Neural progenitor cell (in vitro differentiated cells): ENCODE measurements at regions not wholly inside any gene's neighbourhood (a gene's known extent, or its start where the extent isn't known, plus 50 kb on each side); places are given as distances from the start of the nearest gene placed in this dataset.

ENCODE experiments used
- DNase-seq: peaks from one replicate; pipeline ENCODE4 v3.0.0-alpha.2; 2016; ENCODE audit warnings: low spot score
- H2AFZ ChIP-seq: fragments of 200-600 bp; sonication (generic); replicated peaks from 2 replicates; pipeline ENCODE4 v1.6.1; 2016; ENCODE audit warnings: antibody characterized with exemption
- H3F3A ChIP-seq: fragments of 200-600 bp; sonication (generic); 2 replicates; pipeline ENCODE4 v1.6.1; 2016; ENCODE audit warnings: antibody characterized with exemption, low read depth
- H3K27ac ChIP-seq: fragments of 200-600 bp; sonication (generic); 2 replicates; pipeline ENCODE4 v1.5.1; 2016; ENCODE audit warnings: mild to moderate bottlenecking
- H3K27me3 ChIP-seq: fragments of 200-600 bp; sonication (generic); 2 replicates; pipeline ENCODE4 v1.6.1; 2016; ENCODE audit warnings: mild to moderate bottlenecking, moderate library complexity
- H3K36me3 ChIP-seq: fragments of 200-600 bp; sonication (generic); 2 replicates; pipeline ENCODE4 v1.5.1; 2016
- H3K4me1 ChIP-seq: fragments of 200-600 bp; sonication (generic); 2 replicates; pipeline ENCODE4 v1.6.1; 2016; ENCODE audit warnings: mixed run types
- H3K4me2 ChIP-seq: fragments of 200-600 bp; sonication (generic); 2 replicates; pipeline ENCODE4 v1.6.1; 2016
- H3K4me3 ChIP-seq: fragments of 200-600 bp; sonication (generic); 2 replicates; pipeline ENCODE4 v1.5.1; 2016
- H3K79me2 ChIP-seq: fragments of 200-600 bp; sonication (generic); 2 replicates; pipeline ENCODE4 v1.6.1; 2016; ENCODE audit warnings: low read depth
- H3K9ac ChIP-seq: fragments of 200-600 bp; sonication (generic); 2 replicates; pipeline ENCODE4 v1.6.1; 2016
- H3K9me3 ChIP-seq: fragments of 200-600 bp; sonication (generic); 2 replicates; pipeline ENCODE4 v1.5.1; 2016; ENCODE audit warnings: low read depth
- H4K20me1 ChIP-seq: fragments of 200-600 bp; sonication (generic); 2 replicates; pipeline ENCODE4 v1.6.1; 2016; ENCODE audit warnings: low read depth
- H3K27ac Mint-ChIP-seq: 3 replicates; pipeline ENCODE4 v1.8.0; 2021; ENCODE audit warnings: mixed read lengths
- H3K27me3 Mint-ChIP-seq: 2 replicates; pipeline ENCODE4 v1.8.0; 2022; ENCODE audit warnings: low read depth, mild to moderate bottlenecking, inconsistent platforms, moderate library complexity, mixed read lengths; ENCODE audit not compliant: insufficient read depth
- H3K36me3 Mint-ChIP-seq: 3 replicates; pipeline ENCODE4 v1.8.0; 2021; ENCODE audit warnings: mixed read lengths
- H3K4me1 Mint-ChIP-seq: 3 replicates; pipeline ENCODE4 v1.8.0; 2021; ENCODE audit warnings: mixed read lengths
- H3K4me3 Mint-ChIP-seq: 3 replicates; pipeline ENCODE4 v1.8.0; 2021; ENCODE audit warnings: mild to moderate bottlenecking, moderate library complexity, mixed read lengths
- H3K9me3 Mint-ChIP-seq: 3 replicates; pipeline ENCODE4 v1.8.0; 2020; ENCODE audit warnings: mixed read lengths
- CTCF ChIP-seq: fragments of 200-600 bp; sonication (generic); IDR thresholded peaks from 2 replicates; pipeline ENCODE4 v1.5.1; 2017; ENCODE audit warnings: antibody characterized with exemption, mild to moderate bottlenecking
- EZH2 ChIP-seq: fragments of 200-600 bp; sonication (generic); IDR thresholded peaks from 2 replicates; pipeline ENCODE4 v1.6.1; 2017; ENCODE audit warnings: antibody characterized with exemption, mild to moderate bottlenecking, moderate library complexity
- EZH2phosphoT487 ChIP-seq: fragments of 200-600 bp; sonication (generic); IDR thresholded peaks from 2 replicates; pipeline ENCODE4 v1.6.1; 2017; ENCODE audit warnings: antibody characterized with exemption

GRCh38 chr5:158486566-158486965 lies 613.1 kb downstream of the EBF1 start:
- Mint-ChIP-seq H3K36me3 (peaks cover 1% of the 10 kb centered on the region), H3K27me3 (peaks cover 3% of the 10 kb centered on the region), H3K4me3 (no peak overlapping the region), H3K4me1 (peaks cover 29% of the 10 kb centered on the region), H3K9me3 (peaks cover 3% of the 10 kb centered on the region), H3K27ac (no peak overlapping the region)
- H3K27ac ChIP-seq: no peak overlapping the region
- no peak overlapping the region for H3K4me3 ChIP-seq
- no peaks in the 10 kb centered on the region for H3K36me3 ChIP-seq
- no peak for DNase-seq
- H3F3A ChIP-seq: peaks cover 7% of the 10 kb centered on the region
- no peaks in the 10 kb centered on the region for H4K20me1 ChIP-seq
- TF ChIP-seq EZH2phosphoT487 (no peak), EZH2 (no peak), CTCF (no peak)
- no peak overlapping the region for H3K9ac ChIP-seq
- no peaks in the 10 kb centered on the region for H3K79me2 ChIP-seq
- H3K27me3 ChIP-seq: no peaks in the 10 kb centered on the region
- H3K9me3 ChIP-seq: no peaks in the 10 kb centered on the region
- H3K4me2 ChIP-seq: no peak overlapping the region
- H2AFZ ChIP-seq: no peak overlapping the region
- peaks cover 28% of the 10 kb centered on the region for H3K4me1 ChIP-seq

DNA sequence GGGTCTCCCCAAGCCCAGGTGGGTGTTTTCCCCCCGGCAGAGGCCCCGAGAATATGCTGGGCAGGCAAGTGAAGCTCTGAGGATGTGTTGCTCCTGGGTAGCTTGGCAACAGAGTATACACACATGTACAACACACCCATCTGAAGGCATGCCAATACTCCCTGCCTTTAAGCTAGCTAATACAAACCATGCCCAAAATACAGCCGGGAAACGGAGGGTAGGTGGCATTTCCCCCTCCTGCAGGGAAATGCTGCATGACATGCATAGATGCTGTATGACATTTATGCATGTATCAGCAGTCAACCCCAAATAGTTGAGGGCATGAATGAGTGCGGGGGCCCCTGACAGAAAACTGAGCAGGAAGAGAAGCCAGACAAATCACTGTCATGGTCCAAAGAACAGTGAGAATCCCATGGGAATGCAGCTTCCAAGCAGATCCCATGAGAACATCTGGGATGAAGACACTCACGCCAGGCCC lies 614.1 kb downstream of the EBF1 start:
- H3K36me3 Mint-ChIP-seq: peaks cover 1% of the 10 kb centered on the region
- Histone ChIP-seq H3K9ac (no peak overlapping the region), H3K79me2 (no peaks in the 10 kb centered on the region), H3K27me3 (no peaks in the 10 kb centered on the region), H4K20me1 (no peaks in the 10 kb centered on the region), H3K4me1 (peaks cover 28% of the 10 kb centered on the region), H3K9me3 (no peaks in the 10 kb centered on the region), H3K4me3 (no peak overlapping the region), H3F3A (peaks cover 7% of the 10 kb centered on the region), H3K4me2 (no peak overlapping the region), H3K36me3 (no peaks in the 10 kb centered on the region), H3K27ac (no peak overlapping the region), H2AFZ (no peak overlapping the region)
- H3K9me3 Mint-ChIP-seq: peaks cover 6% of the 10 kb centered on the region
- H3K4me3 Mint-ChIP-seq: no peak overlapping the region
- H3K27me3 Mint-ChIP-seq: no peaks in the 10 kb centered on the region
- TF ChIP-seq EZH2phosphoT487 (no peak), EZH2 (no peak)
- DNase-seq: no peak
- peaks cover 29% of the 10 kb centered on the region for H3K4me1 Mint-ChIP-seq
- H3K27ac Mint-ChIP-seq: no peak overlapping the region

DNA sequence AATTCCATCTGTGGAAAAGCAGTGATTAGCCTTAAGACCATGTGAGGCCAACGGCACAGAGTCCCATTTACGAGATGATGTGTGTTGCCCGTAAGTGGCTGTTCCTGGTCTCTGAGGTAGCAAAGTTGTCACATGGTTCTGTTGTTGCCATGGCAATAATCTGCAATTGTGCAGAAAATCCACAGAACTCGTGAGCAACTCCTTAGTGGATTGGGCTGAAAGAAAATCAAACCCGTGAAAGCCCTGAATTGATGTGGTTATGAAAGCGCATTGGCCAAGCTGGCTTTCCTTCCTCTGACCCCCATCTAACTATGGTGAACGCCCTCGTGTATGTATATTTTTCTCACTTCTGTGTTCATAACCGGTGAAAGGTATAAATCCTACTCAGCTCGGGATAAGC lies 614.7 kb downstream of the EBF1 start:
- H3K27me3 ChIP-seq: no peaks in the 10 kb centered on the region
- no peaks in the 10 kb centered on the region for H3K27me3 Mint-ChIP-seq
- DNase-seq: no peak
- H3K9me3 Mint-ChIP-seq: peaks cover 6% of the 10 kb centered on the region
- H4K20me1 ChIP-seq: no peaks in the 10 kb centered on the region
- H3F3A ChIP-seq: peaks cover 7% of the 10 kb centered on the region
- no peak overlapping the region for H3K4me3 Mint-ChIP-seq
- peaks cover 28% of the 10 kb centered on the region for H3K4me1 ChIP-seq
- TF ChIP-seq CTCF: no peak
- H3K27ac ChIP-seq: no peak overlapping the region
- no peaks in the 10 kb centered on the region for H3K9me3 ChIP-seq
- peaks cover 1% of the 10 kb centered on the region for H3K36me3 Mint-ChIP-seq
- H2AFZ ChIP-seq: no peak overlapping the region
- no peaks in the 10 kb centered on the region for H3K79me2 ChIP-seq
- H3K27ac Mint-ChIP-seq: peak overlapping the region; percentile 25
- no peak overlapping the region for H3K4me3 ChIP-seq
- no peak overlapping the region for H3K4me2 ChIP-seq
- no peaks in the 10 kb centered on the region for H3K36me3 ChIP-seq
- peaks cover 29% of the 10 kb centered on the region for H3K4me1 Mint-ChIP-seq
- H3K9ac ChIP-seq: no peak overlapping the region

- Mint-ChIP-seq H3K36me3 (peaks cover 1% of the 10 kb centered on the region), H3K4me3 (no peak overlapping the region), H3K27ac (no peak overlapping the region), H3K9me3 (peaks cover 6% of the 10 kb centered on the region), H3K27me3 (no peaks in the 10 kb centered on the region), H3K4me1 (peaks cover 29% of the 10 kb centered on the region)
- TF ChIP-seq CTCF (no peak), EZH2phosphoT487 (no peak), EZH2 (no peak)
- no peak overlapping the region for H3K9ac ChIP-seq
- no peak overlapping the region for H3K4me2 ChIP-seq
- peaks cover 28% of the 10 kb centered on the region for H3K4me1 ChIP-seq
- no peaks in the 10 kb centered on the region for H3K27me3 ChIP-seq
- H3K36me3 ChIP-seq: no peaks in the 10 kb centered on the region
- no peak for DNase-seq
- H3F3A ChIP-seq: peaks cover 7% of the 10 kb centered on the region
- no peak overlapping the region for H3K27ac ChIP-seq
- no peaks in the 10 kb centered on the region for H3K9me3 ChIP-seq
- H3K79me2 ChIP-seq: no peaks in the 10 kb centered on the region
- no peak overlapping the region for H2AFZ ChIP-seq
- no peak overlapping the region for H3K4me3 ChIP-seq
- no peaks in the 10 kb centered on the region for H4K20me1 ChIP-seq
Measured at GRCh38 chr5:158484150-158484549, 615.6 kb downstream of the EBF1 start.
